PC-3 (cell line): ENCODE measurements at regions not wholly inside any gene's neighbourhood (a gene's known extent, or its start where the extent isn't known, plus 50 kb on each side); places are given as distances from the start of the nearest gene placed in this dataset.

Source experiments
- ATAC-seq: fragments of 200-7000 bp; cut with Tn5 transposase; 2 replicates; pipeline ENCODE4 v1.9.1; 2020; ENCODE audit warnings: mild to moderate bottlenecking, moderate library complexity
- BruUV-seq: library from RNA; stranded (reverse); fragments of 400-500 nt; replicated peaks from 2 replicates; lab custom pipeline; 2021; lab: Mats Ljungman, UMichigan
- CTCF ChIA-PET: fragments of 300-600 bp; sonication (Branson Sonifier 250); formaldehyde crosslinking; loops from one replicate; lab custom pipeline; 2022; ENCODE audit warnings: antibody characterized with exemption; lab: Charles Lee
- POLR2A ChIA-PET: fragments of 300-600 bp; sonication (Branson Sonifier 250); formaldehyde crosslinking; loops from one replicate; lab custom pipeline; 2022; ENCODE audit warnings: antibody characterized with exemption; ENCODE audit not compliant: unreplicated experiment; lab: Charles Lee
- DNase-seq: peaks from one replicate; pipeline ENCODE4 v3.0.0-alpha.2; 2015
- H2AFZ ChIP-seq: fragments of 300-600 bp; sonication (generic); 2 replicates; pipeline ENCODE4 v1.6.0; 2016; ENCODE audit warnings: antibody characterized with exemption, low read length
- H3F3A ChIP-seq: fragments of 300-600 bp; sonication (generic); one replicate; pipeline ENCODE4 v1.6.0; 2017; ENCODE audit warnings: antibody characterized with exemption, low read length, control low read depth, mild to moderate bottlenecking; ENCODE audit not compliant: unreplicated experiment
- H3K27ac ChIP-seq: fragments of 300-600 bp; sonication (generic); 2 replicates; pipeline ENCODE4 v1.5.1; 2016; ENCODE audit warnings: mild to moderate bottlenecking, low read length
- H3K27me3 ChIP-seq: fragments of 300-600 bp; sonication (generic); 2 replicates; pipeline ENCODE4 v1.6.1; 2016; ENCODE audit warnings: low read length, mixed read lengths
- H3K36me3 ChIP-seq: fragments of 300-600 bp; sonication (generic); 2 replicates; pipeline ENCODE4 v1.6.1; 2016; ENCODE audit warnings: low read depth, mixed run types, low read length, mixed read lengths
- H3K4me1 ChIP-seq: fragments of 300-600 bp; sonication (generic); 2 replicates; pipeline ENCODE4 v1.5.1; 2016; ENCODE audit warnings: low read length; ENCODE audit not compliant: insufficient read depth
- H3K4me2 ChIP-seq: fragments of 300-600 bp; sonication (generic); 2 replicates; pipeline ENCODE4 v1.6.0; 2016; ENCODE audit warnings: low read length
- H3K4me3 ChIP-seq: fragments of 300-600 bp; sonication (generic); 2 replicates; pipeline ENCODE4 v1.5.1; 2016; ENCODE audit warnings: mild to moderate bottlenecking, low read length, mixed read lengths
- H3K79me2 ChIP-seq: fragments of 300-600 bp; sonication (generic); 2 replicates; pipeline ENCODE4 v1.6.1; 2017; ENCODE audit warnings: low read length, mixed read lengths
- H3K9ac ChIP-seq: fragments of 300-600 bp; sonication (generic); 2 replicates; pipeline ENCODE4 v1.6.0; 2016; ENCODE audit warnings: mild to moderate bottlenecking, low read length
- H3K9me2 ChIP-seq: fragments of 300-600 bp; sonication (generic); replicated peaks from 2 replicates; pipeline ENCODE4 v1.6.1; 2016; ENCODE audit warnings: mixed run types, low read length, mixed read lengths
- H3K9me3 ChIP-seq: fragments of 300-600 bp; sonication (generic); 2 replicates; pipeline ENCODE4 v1.6.1; 2016; ENCODE audit warnings: low read length, mixed read lengths
- H4K20me1 ChIP-seq: fragments of 300-600 bp; sonication (generic); 2 replicates; pipeline ENCODE4 v1.6.1; 2016; ENCODE audit warnings: low read length, mixed read lengths
- EZH2 ChIP-seq: fragments of 300-600 bp; sonication (generic); IDR thresholded peaks from one replicate; pipeline ENCODE4 v1.6.1; 2017; ENCODE audit warnings: antibody characterized with exemption, mild to moderate bottlenecking, low read length; ENCODE audit not compliant: unreplicated experiment
- EZH2phosphoT487 ChIP-seq: fragments of 300-600 bp; sonication (generic); IDR thresholded peaks from 2 replicates; pipeline ENCODE4 v1.6.1; 2018; ENCODE audit warnings: mild to moderate bottlenecking, antibody characterized with exemption, low read length, borderline replicate concordance
- intact Hi-C: fragments of 100-400 bp; cut with micrococcal nuclease; formaldehyde crosslinking; loops from 2 replicates; pipeline ENCODE4 v1.9.0; 2023
- TF ChIP-seq, protein P1 (sequence below): fragments of 300-600 bp; sonication (generic); conservative IDR thresholded peaks from 2 replicates; pipeline ENCODE4 v1.5.1; 2017; ENCODE audit warnings: antibody characterized with exemption, low read depth, mild to moderate bottlenecking, low read length

DNA sequence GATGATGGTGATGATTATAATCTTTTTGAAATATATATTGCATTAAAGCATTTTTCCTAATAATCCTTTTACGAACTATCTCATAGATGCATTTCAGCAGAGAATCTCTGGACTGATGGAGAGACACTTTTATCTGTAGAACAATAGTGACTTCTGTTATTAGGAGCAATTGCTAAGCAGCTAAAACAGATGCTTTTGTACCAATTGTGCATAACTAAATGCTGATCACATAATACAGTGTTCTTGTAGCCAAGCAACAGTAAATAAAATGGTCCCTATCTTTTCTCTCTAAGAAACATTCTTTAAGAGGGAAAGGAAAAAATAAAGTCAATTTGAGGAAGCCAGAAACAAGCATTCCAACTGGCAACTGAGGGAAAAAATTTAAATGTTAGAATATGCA is 405.8 kb upstream of the GOLIM4 start:
- H3F3A ChIP-seq = no peaks in the 10 kb centered on the region
- no peaks in the 10 kb centered on the region for H3K36me3 ChIP-seq
- H3K9me2 ChIP-seq = no peaks in the 10 kb centered on the region
- H2AFZ ChIP-seq = no peak overlapping the region
- ChIA-PET POLR2A (interaction anchor here (0.5 kb wide), 1 partner anchor 357 kb away, joined by 3 read pairs; no protein-coding TSS in a partner anchor), CTCF (no interaction called here)
- H3K9ac ChIP-seq = no peak overlapping the region
- ATAC-seq (no peak), DNase-seq (no peak)
- no peak overlapping the region for H3K4me3 ChIP-seq
- intact Hi-C loops = no loop called here
- H3K9me3 ChIP-seq = no peaks in the 10 kb centered on the region
- 0 out of 2 replicates have a peak, but pooled peaks cover 9% of the 10 kb centered on the region for H3K27me3 ChIP-seq
- no peaks in the 10 kb centered on the region for H3K4me1 ChIP-seq
- no peak overlapping the region for H3K4me2 ChIP-seq
- no peaks in the 10 kb centered on the region for H3K79me2 ChIP-seq
- BruUV-seq = no TSS peak
- TF ChIP-seq EZH2phosphoT487 (no peak), EZH2 (no peak)
- TF ChIP-seq, protein P1, sequence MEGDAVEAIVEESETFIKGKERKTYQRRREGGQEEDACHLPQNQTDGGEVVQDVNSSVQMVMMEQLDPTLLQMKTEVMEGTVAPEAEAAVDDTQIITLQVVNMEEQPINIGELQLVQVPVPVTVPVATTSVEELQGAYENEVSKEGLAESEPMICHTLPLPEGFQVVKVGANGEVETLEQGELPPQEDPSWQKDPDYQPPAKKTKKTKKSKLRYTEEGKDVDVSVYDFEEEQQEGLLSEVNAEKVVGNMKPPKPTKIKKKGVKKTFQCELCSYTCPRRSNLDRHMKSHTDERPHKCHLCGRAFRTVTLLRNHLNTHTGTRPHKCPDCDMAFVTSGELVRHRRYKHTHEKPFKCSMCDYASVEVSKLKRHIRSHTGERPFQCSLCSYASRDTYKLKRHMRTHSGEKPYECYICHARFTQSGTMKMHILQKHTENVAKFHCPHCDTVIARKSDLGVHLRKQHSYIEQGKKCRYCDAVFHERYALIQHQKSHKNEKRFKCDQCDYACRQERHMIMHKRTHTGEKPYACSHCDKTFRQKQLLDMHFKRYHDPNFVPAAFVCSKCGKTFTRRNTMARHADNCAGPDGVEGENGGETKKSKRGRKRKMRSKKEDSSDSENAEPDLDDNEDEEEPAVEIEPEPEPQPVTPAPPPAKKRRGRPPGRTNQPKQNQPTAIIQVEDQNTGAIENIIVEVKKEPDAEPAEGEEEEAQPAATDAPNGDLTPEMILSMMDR = no peak
- H4K20me1 ChIP-seq = no peaks in the 10 kb centered on the region
- H3K27ac ChIP-seq = no peak overlapping the region

DNA sequence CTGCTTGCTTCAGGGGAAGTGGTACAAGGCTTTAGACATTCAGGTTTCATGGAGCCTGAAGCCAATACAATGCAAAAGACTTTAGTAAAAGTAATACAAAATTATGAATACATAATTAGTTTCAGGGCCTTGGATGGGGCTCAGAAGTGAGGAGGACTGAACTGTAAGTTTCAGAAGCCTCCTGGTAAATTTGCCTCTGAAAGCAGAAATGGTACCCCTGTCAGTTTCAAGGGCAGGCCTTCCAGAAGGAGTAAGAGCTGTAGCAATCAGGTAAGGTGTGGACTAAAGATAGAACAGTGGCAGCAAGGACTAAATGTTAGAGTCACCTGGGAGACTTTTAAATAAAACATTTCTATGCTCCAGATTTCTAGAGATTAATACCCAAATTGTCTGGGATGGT is 402.5 kb upstream of the GOLIM4 start:
- Histone ChIP-seq H3K9ac (no peak overlapping the region), H4K20me1 (no peaks in the 10 kb centered on the region), H3K4me2 (no peak overlapping the region), H3K4me1 (no peaks in the 10 kb centered on the region; the same call in 1 of the 2 replicates), H3K36me3 (no peaks in the 10 kb centered on the region), H3K4me3 (no peak overlapping the region), H2AFZ (no peak overlapping the region), H3F3A (no peaks in the 10 kb centered on the region), H3K79me2 (no peaks in the 10 kb centered on the region), H3K27me3 (no peaks in the 10 kb centered on the region), H3K9me2 (no peaks in the 10 kb centered on the region), H3K9me3 (no peaks in the 10 kb centered on the region), H3K27ac (no peak overlapping the region)
- DNase-seq = no peak
- ChIA-PET CTCF (no interaction called here), POLR2A (no interaction called here)
- no TSS peak for BruUV-seq
- TF ChIP-seq, protein P1 = no peak
- TF ChIP-seq EZH2 = no peak
- TF ChIP-seq EZH2phosphoT487 = no peak
- no peak for ATAC-seq
- intact Hi-C loops = no loop called here

DNA sequence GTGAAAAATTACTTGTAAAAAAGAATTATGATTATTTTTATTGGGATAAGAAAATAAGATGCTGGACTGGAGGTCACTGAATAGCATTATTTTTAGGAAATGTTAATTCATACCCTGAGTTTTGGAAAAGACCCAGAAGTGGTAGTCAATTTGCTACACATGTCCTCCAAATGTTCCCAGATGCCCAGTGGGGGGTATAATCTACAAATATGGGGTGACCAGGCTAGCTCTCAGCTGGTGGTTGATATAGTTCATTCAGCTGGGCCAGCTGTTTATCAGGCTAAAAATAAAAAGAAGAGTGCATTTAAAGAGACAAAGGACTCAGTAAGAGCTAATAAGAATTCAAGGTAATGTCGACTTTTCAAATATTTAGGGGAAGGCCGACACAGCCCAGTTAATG is 402.0 kb upstream of the GOLIM4 start:
- CTCF ChIA-PET = no interaction called here
- Histone ChIP-seq H3K4me3 (no peak overlapping the region), H3K79me2 (no peaks in the 10 kb centered on the region), H4K20me1 (no peaks in the 10 kb centered on the region), H3F3A (no peaks in the 10 kb centered on the region), H3K36me3 (no peaks in the 10 kb centered on the region), H3K9ac (no peak overlapping the region), H3K27ac (no peak overlapping the region), H3K4me2 (no peak overlapping the region), H3K27me3 (no peaks in the 10 kb centered on the region), H3K9me2 (no peaks in the 10 kb centered on the region), H3K9me3 (no peaks in the 10 kb centered on the region), H2AFZ (no peak overlapping the region), H3K4me1 (no peaks in the 10 kb centered on the region; the same call in 1 of the 2 replicates)
- no TSS peak for BruUV-seq
- TF ChIP-seq EZH2 (no peak), EZH2phosphoT487 (no peak)
- TF ChIP-seq, protein P1 = no peak
- ATAC-seq (no peak), DNase-seq (no peak)
- POLR2A ChIA-PET = no interaction called here
- intact Hi-C loops = no loop called here
